ENCODE measurements at regions not wholly inside any gene's neighbourhood (a gene's known extent, or its start where the extent isn't known, plus 50 kb on each side); places are given as distances from the start of the nearest gene placed in this dataset.
"Not testable (repeated sequence)": the region's sequence is repeated elsewhere in the genome, so short reads cannot be mapped to it uniquely, and the experiment has no call there.

GRCh38 chr6:119495230-119495683 is 145.7 kb upstream of the MAN1A1 start:
- DNase-seq (ENCODE audit: insufficient read length) (no peak), FAIRE-seq (no peak)
- TF ChIP-seq TAF1 (IDR thresholded peaks at IDR 0.05; ENCODE audit: borderline replicate concordance, low read depth, low read length) (no peak), POLR2AphosphoS5 (IDR thresholded peaks at IDR 0.05; ENCODE audit: low read depth, low read length) (no peak), POLR2A (IDR thresholded peaks at IDR 0.05; ENCODE audit: low read depth, low read length) (no peak)

DNA sequence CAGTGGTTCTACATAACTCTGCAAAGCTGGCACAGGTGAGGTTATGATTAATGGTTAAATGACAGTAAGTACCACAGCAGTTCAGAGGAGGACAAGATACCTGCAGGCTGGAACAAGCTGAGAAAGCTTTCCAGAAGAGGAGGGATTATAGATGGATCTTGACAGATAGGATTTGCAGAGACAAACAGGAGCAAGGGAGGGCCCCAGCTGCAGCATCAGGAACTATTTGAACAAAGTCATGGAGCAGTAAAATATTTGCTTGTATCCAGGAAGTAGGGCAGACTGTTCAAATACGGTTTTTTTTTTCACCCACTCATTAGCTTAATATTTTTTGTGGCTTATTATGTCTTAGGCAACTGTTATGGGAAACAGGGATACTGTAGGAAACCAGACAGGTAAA is 144.4 kb upstream of the MAN1A1 start:
- TF ChIP-seq POLR2A (IDR thresholded peaks at IDR 0.05; ENCODE audit: low read depth, low read length) (no peak), POLR2AphosphoS5 (IDR thresholded peaks at IDR 0.05; ENCODE audit: low read depth, low read length) (no peak), TAF1 (IDR thresholded peaks at IDR 0.05; ENCODE audit: borderline replicate concordance, low read depth, low read length) (no peak)
- no peak for DNase-seq (ENCODE audit: insufficient read length)
- FAIRE-seq = no peak

GRCh38 chr6:119491112-119491511 is 141.6 kb upstream of the MAN1A1 start:
- not testable (repeated sequence) for FAIRE-seq

GRCh38 chr6:119490050-119490449 is 140.5 kb upstream of the MAN1A1 start:
- not testable (repeated sequence) for FAIRE-seq; DNase-seq (ENCODE audit: insufficient read length)

More at GRCh38 chr6:119491112-119491511, 141.6 kb upstream of the MAN1A1 start:
- DNase-seq (ENCODE audit: insufficient read length) = not testable (repeated sequence)

DNA sequence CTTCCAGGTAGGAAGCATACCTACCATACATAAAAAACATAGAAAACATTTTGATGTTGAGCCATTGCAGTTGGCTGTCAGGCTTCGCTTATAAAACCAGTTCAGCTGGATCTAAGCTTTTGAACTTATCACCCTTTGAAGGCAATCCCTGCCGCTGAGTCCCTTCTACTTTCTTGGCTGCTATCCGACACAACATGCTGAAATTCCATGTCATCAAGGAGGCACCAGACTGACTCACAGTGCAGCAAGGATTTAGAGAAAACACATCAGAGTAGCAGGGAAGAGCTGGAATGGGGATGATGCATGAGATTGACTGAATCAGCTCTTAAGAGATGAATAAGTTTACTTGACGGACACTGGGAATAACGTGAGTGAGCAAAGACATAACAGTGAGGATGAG is 135.0 kb upstream of the MAN1A1 start:
- no peak for DNase-seq (ENCODE audit: insufficient read length)
- TF ChIP-seq POLR2A (IDR thresholded peaks at IDR 0.05; ENCODE audit: low read depth, low read length) = no peak
- no peak for TF ChIP-seq TAF1 (IDR thresholded peaks at IDR 0.05; ENCODE audit: borderline replicate concordance, low read depth, low read length)
- TF ChIP-seq POLR2AphosphoS5 (IDR thresholded peaks at IDR 0.05; ENCODE audit: low read depth, low read length) = no peak
- no peak for FAIRE-seq

- DNase-seq (ENCODE audit: insufficient read length) = no peak
- FAIRE-seq = no peak
- TF ChIP-seq POLR2AphosphoS5 (IDR thresholded peaks at IDR 0.05; ENCODE audit: low read depth, low read length) (no peak), POLR2A (IDR thresholded peaks at IDR 0.05; ENCODE audit: low read depth, low read length) (no peak), TAF1 (IDR thresholded peaks at IDR 0.05; ENCODE audit: borderline replicate concordance, low read depth, low read length) (no peak)
These were observed 134.3 kb upstream of the MAN1A1 start for GRCh38 chr6:119483908-119484307.

DNA sequence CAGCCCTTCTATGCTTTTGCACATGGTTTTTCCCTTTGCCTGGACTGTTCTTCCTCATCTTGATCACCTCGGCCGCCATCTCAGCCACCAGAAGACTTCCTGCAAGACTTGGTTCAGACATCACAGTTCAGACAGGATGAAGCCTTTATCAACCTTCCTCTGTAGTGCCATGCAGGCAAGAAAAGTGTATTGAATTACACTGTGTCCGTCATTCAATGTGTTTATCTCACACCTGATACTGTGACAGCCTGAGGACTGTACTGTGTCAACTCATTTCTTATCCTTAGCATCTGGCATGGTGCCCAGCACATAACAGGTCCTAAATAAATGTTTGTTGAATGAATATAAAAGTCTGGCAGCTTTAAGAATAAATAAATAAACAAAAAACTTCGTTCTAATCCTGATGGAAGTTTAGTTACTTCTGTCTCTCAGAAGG is 133.3 kb upstream of the MAN1A1 start:
- DNase-seq (ENCODE audit: insufficient read length) (no peak), FAIRE-seq (no peak)
- TF ChIP-seq POLR2A (IDR thresholded peaks at IDR 0.05; ENCODE audit: low read depth, low read length) = no peak
- no peak for TF ChIP-seq POLR2AphosphoS5 (IDR thresholded peaks at IDR 0.05; ENCODE audit: low read depth, low read length)
- TF ChIP-seq TAF1 (IDR thresholded peaks at IDR 0.05; ENCODE audit: borderline replicate concordance, low read depth, low read length) = no peak

DNA sequence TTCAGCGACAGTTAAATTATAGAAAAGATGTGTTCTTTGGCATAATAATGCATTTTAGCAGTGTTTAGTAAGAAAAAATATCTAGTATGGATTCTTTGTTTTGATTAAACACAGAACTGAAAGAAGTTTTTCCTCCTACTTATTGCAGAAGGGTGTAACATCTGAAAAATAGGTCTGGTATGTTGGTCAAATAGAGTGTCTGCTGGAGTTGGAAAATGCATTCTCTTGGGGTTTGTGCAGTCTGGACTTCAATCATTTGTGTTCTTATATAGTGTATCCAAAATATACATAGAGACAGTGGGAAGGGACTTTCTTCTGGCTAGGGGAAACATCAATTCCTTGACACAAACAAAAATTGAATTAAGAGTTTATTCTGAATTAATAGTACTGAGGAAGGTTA is 132.4 kb upstream of the MAN1A1 start:
- FAIRE-seq (no peak), DNase-seq (ENCODE audit: insufficient read length) (no peak)
- no peak for TF ChIP-seq TAF1 (IDR thresholded peaks at IDR 0.05; ENCODE audit: borderline replicate concordance, low read depth, low read length)
- TF ChIP-seq POLR2A (IDR thresholded peaks at IDR 0.05; ENCODE audit: low read depth, low read length) = no peak
- no peak for TF ChIP-seq POLR2AphosphoS5 (IDR thresholded peaks at IDR 0.05; ENCODE audit: low read depth, low read length)

DNA sequence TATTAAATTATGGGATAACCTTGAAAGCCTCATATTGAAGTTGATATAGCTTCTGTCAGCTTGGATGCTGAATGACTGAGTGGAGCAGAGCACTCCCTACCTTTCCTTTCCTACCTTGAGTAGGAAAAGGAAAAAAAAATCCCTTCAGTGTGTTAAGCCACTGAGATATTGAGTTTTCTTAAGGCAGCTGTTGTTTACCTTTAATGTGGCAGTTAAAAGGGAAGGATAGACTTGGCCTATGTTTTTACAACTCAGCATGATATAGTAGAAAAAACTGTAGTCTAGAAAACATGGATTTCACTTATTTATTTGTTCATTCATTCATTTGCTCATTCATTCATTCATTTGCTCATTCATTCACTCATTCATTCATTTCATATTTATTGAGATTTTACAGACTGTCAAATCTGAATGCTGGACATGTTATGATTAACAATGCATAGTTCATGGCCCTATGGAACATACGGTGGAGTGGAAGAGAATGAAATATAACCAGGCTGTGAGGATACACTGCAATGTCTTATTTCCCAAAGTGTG is 131.5 kb upstream of the MAN1A1 start:
- TF ChIP-seq POLR2A (IDR thresholded peaks at IDR 0.05; ENCODE audit: low read depth, low read length) (no peak), TAF1 (IDR thresholded peaks at IDR 0.05; ENCODE audit: borderline replicate concordance, low read depth, low read length) (no peak), POLR2AphosphoS5 (IDR thresholded peaks at IDR 0.05; ENCODE audit: low read depth, low read length) (no peak)
- no peak for FAIRE-seq
- DNase-seq (ENCODE audit: insufficient read length) = no peak

DNA sequence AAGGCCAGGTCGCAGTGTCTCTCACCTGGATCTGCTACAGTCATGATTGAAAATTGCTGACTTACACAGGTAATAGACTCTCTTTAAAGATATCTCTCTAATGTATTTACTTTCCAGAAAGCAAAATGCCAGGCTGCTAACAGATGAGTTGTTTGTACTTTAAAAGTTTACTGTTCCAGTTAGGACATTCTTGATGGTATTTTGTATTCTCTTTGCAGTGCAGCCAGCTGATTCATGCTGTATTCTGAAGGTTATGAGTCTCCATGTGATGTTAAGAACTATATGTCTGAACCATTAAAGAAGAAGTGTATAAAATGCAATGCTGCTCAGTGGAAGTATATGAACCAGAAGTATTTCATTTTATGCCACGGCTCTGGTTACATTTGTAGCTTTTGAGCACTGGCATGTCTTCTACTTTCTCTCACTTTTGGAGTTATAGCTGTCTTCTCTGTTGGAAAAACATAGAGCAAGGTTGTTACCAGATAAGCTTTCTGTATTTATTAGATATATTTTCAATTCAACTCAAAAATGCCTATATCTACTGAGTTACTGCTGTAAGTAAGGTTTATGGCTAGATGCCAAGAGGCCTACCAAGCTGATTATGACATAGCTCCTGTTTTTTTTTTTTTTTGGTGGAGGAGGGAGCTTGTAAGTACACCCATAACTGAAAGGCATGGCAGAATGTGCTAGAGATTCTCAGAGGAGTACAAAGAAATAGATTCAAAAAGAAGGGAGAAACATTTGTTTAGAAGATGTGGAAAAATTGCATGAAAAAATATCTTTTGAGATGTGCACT is 130.5 kb upstream of the MAN1A1 start:
- TF ChIP-seq POLR2A (IDR thresholded peaks at IDR 0.05; ENCODE audit: low read depth, low read length) = no peak
- TF ChIP-seq POLR2AphosphoS5 (IDR thresholded peaks at IDR 0.05; ENCODE audit: low read depth, low read length) = no peak
- no peak for TF ChIP-seq TAF1 (IDR thresholded peaks at IDR 0.05; ENCODE audit: borderline replicate concordance, low read depth, low read length)
- DNase-seq (ENCODE audit: insufficient read length) (no peak), FAIRE-seq (no peak)

DNA sequence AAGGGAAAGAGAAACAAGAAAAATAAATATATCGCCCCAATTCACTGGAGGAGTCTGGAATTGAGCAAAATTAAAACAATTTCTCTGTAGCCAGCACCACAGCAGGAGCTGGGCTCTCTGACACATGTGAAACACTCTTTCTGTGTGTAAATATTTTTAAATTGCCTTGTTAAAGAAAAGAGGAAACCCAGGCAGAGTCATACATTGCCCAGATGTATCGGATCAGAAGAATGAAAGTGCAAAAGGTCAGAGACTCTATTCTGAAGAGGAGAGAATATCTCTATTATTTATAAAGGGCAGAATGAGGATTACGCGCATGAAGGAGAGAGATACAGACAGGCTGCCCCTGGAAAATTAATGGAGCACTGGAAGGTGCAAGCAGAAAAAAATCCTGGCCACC is 127.0 kb upstream of the MAN1A1 start:
- DNase-seq (ENCODE audit: insufficient read length) = no peak
- no peak for FAIRE-seq
- TF ChIP-seq POLR2A (IDR thresholded peaks at IDR 0.05; ENCODE audit: low read depth, low read length) (no peak), TAF1 (IDR thresholded peaks at IDR 0.05; ENCODE audit: borderline replicate concordance, low read depth, low read length) (no peak), POLR2AphosphoS5 (IDR thresholded peaks at IDR 0.05; ENCODE audit: low read depth, low read length) (no peak)

DNA sequence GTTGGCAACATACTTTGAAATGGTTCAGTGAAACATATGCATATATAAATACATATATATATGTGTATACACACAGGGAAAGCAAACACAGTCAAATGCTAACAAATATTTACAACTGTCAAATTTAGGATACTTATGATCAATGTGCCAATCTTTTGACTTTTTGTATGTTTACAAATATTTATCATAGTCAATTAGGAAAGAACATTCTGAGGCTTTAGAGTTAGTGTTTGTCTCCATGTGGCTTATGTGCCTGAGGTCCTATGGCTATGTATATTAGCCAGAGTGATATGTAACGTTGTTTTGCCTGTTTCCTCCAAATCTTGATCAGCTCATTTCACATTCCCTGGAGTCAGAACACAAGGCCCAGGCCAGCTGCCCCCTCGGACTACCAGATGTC is 126.5 kb upstream of the MAN1A1 start:
- DNase-seq (ENCODE audit: insufficient read length) = no peak
- FAIRE-seq = no peak
- no peak for TF ChIP-seq TAF1 (IDR thresholded peaks at IDR 0.05; ENCODE audit: borderline replicate concordance, low read depth, low read length)
- no peak for TF ChIP-seq POLR2AphosphoS5 (IDR thresholded peaks at IDR 0.05; ENCODE audit: low read depth, low read length)
- no peak for TF ChIP-seq POLR2A (IDR thresholded peaks at IDR 0.05; ENCODE audit: low read depth, low read length)
